ENCODE measurements at regions not wholly inside any gene's neighbourhood (a gene's known extent, or its start where the extent isn't known, plus 50 kb on each side); places are given as distances from the start of the nearest gene placed in this dataset.

DNA sequence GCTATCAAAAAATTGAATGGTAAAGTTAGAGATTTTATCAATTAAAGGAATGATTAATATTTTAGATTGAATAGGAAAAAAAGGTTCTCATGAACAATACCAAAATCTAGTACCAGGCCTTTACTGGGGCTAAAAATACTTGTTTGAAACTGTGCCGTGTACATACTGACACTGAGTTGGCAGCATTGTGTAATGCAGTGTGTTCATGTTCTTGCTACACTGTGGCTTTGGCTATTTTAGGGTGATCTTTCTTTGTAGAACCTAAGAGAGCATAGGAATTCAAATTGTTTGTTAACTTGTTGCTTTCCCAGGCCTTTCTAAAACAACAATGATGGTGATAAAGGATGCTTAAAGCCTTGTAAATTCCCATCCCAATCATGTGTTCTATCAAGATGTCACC, 80.9 kb downstream of the KIF4B start:
- TF ChIP-seq, protein P1, sequence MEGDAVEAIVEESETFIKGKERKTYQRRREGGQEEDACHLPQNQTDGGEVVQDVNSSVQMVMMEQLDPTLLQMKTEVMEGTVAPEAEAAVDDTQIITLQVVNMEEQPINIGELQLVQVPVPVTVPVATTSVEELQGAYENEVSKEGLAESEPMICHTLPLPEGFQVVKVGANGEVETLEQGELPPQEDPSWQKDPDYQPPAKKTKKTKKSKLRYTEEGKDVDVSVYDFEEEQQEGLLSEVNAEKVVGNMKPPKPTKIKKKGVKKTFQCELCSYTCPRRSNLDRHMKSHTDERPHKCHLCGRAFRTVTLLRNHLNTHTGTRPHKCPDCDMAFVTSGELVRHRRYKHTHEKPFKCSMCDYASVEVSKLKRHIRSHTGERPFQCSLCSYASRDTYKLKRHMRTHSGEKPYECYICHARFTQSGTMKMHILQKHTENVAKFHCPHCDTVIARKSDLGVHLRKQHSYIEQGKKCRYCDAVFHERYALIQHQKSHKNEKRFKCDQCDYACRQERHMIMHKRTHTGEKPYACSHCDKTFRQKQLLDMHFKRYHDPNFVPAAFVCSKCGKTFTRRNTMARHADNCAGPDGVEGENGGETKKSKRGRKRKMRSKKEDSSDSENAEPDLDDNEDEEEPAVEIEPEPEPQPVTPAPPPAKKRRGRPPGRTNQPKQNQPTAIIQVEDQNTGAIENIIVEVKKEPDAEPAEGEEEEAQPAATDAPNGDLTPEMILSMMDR (IDR thresholded peaks at IDR 0.05 in 8 of 11, conservative IDR thresholded peaks at IDR 0.05 in 3 of 11), result no peak
- no peak for TF ChIP-seq POLR2A (IDR thresholded peaks at IDR 0.05)

Data from spleen (tissue), 7 donors.